HCT116 (cell line): ENCODE measurements at regions not wholly inside any gene's neighbourhood (a gene's known extent, or its start where the extent isn't known, plus 50 kb on each side); places are given as distances from the start of the nearest gene placed in this dataset.

Experiments
- ATAC-seq: fragments of 200-7000 bp; cut with Tn5 transposase; 2 replicates; pipeline ENCODE4 v1.9.1; 2020; ENCODE audit warnings: mild to moderate bottlenecking, moderate library complexity
- BruUV-seq: library from RNA; stranded (reverse); fragments of 400-500 nt; replicated peaks from 2 replicates; lab custom pipeline; 2021; lab: Mats Ljungman, UMichigan
- CTCF ChIA-PET: fragments of 300-600 bp; sonication (Branson Sonifier 250); formaldehyde crosslinking; loops from one replicate; lab custom pipeline; 2021; ENCODE audit warnings: antibody characterized with exemption; lab: Charles Lee
- POLR2A ChIA-PET: fragments of 300-600, 350-600 bp; sonication (Branson Sonifier 250); formaldehyde crosslinking; loops from one replicate; lab custom pipeline; 2021; ENCODE audit warnings: antibody characterized with exemption; lab: Charles Lee
- RAD21 ChIA-PET, 2 experiments: fragments of 300-600 bp; sonication (Branson Sonifier 250); formaldehyde crosslinking; loops; one replicate each; lab custom pipeline; 2023; ENCODE audit warnings: low total read pairs in 2 of 2; ENCODE audit not compliant: uncharacterized antibody in 2 of 2, unreplicated experiment in 2 of 2, low non-redundant PET in 1 of 2; lab: Charles Lee
- DNase-seq: peaks from one replicate; pipeline ENCODE4 v3.0.0-alpha.2; 2010; ENCODE audit warnings: low read depth, low spot score
- H2AFZ ChIP-seq: fragments of 200-600 bp; shearing (Covaris generic), sonication (generic); 2 replicates; pipeline ENCODE4 v1.6.1; 2017; ENCODE audit warnings: low read depth, mixed run types, mixed read lengths, antibody characterized with exemption, low read length; ENCODE audit not compliant: poor library complexity, severe bottlenecking
- H3K27ac ChIP-seq: 2 replicates; pipeline ENCODE4 v1.5.1; 2012; ENCODE audit warnings: low read depth, low read length
- H3K27me3 ChIP-seq: fragments of 200-600 bp; sonication (generic); 2 replicates; pipeline ENCODE4 v1.6.1; 2016; ENCODE audit warnings: mixed run types, low read length, mixed read lengths; ENCODE audit not compliant: insufficient read depth
- H3K36me3 ChIP-seq, 2 experiments: fragments of 200-500 bp in 1 of 2; fragments of 200-600 bp in 1 of 2; sonication (Bioruptor generic) in 1 of 2; sonication (generic) in 1 of 2; 2 replicates each; pipeline versions ENCODE4 v1.5.1 to v1.6.1; 2014 to 2016; ENCODE audit warnings: low read length in 2 of 2, inconsistent platforms in 1 of 2, mixed read lengths in 1 of 2, mixed run types in 1 of 2; ENCODE audit not compliant: insufficient read depth in 2 of 2, control insufficient read depth in 1 of 2
- H3K4me1 ChIP-seq, 2 experiments: fragments of 200-600 bp in 1 of 2; sonication (generic) in 1 of 2; 2 replicates each; pipeline versions ENCODE4 v1.5.1 to v1.6.1; 2012 to 2017; ENCODE audit warnings: low read length in 2 of 2, inconsistent platforms in 1 of 2, mild to moderate bottlenecking in 1 of 2, mixed read lengths in 1 of 2, mixed run types in 1 of 2, moderate library complexity in 1 of 2; ENCODE audit not compliant: insufficient read depth in 2 of 2, control insufficient read depth in 1 of 2
- H3K4me2 ChIP-seq: fragments of 200-600 bp; sonication (generic); 2 replicates; pipeline ENCODE4 v1.6.1; 2017; ENCODE audit warnings: mixed run types, low read length, mixed read lengths
- H3K4me3 ChIP-seq, 2 experiments: fragments of 200-600 bp in 1 of 2; sonication (generic) in 1 of 2; replicated peaks in 1 of 2; 2 replicates each; pipeline ENCODE4 v1.5.1; 2011 to 2016; ENCODE audit warnings: low read length in 2 of 2, control low read depth in 1 of 2, low read depth in 1 of 2, mild to moderate bottlenecking in 1 of 2, mixed read lengths in 1 of 2, mixed run types in 1 of 2
- H3K79me2 ChIP-seq: fragments of 200-600 bp; sonication (generic); 2 replicates; pipeline ENCODE4 v1.6.1; 2017; ENCODE audit warnings: mild to moderate bottlenecking, mixed run types, low read length, moderate library complexity, mixed read lengths; ENCODE audit not compliant: insufficient read depth
- H3K9ac ChIP-seq: fragments of 200-600 bp; sonication (generic); 2 replicates; pipeline ENCODE4 v1.6.1; 2016; ENCODE audit warnings: low read length, mixed read lengths
- H3K9me2 ChIP-seq: fragments of 200-600 bp; sonication (generic), shearing (Covaris generic); 2 replicates; pipeline ENCODE4 v1.6.1; 2017; ENCODE audit warnings: mixed run types, mild to moderate bottlenecking, moderate library complexity; ENCODE audit not compliant: insufficient read depth
- H3K9me3 ChIP-seq, 2 experiments: fragments of 200-500 bp in 1 of 2; fragments of 200-600 bp in 1 of 2; sonication (Bioruptor generic) in 1 of 2; sonication (generic) in 1 of 2; 2 replicates each; pipeline ENCODE4 v1.6.1; 2014 to 2017; ENCODE audit warnings: low read length in 2 of 2, mixed read lengths in 2 of 2, inconsistent platforms in 1 of 2, low read depth in 1 of 2, mild to moderate bottlenecking in 1 of 2, mixed run types in 1 of 2, moderate library complexity in 1 of 2; ENCODE audit not compliant: control insufficient read depth in 1 of 2, insufficient read depth in 1 of 2
- H4K20me1 ChIP-seq: fragments of 200-600 bp; sonication (generic), shearing (Covaris generic); 2 replicates; pipeline ENCODE4 v1.6.1; 2017; ENCODE audit warnings: mixed run types, mild to moderate bottlenecking, moderate library complexity; ENCODE audit not compliant: insufficient read depth
- ATF3 ChIP-seq: IDR thresholded peaks from 2 replicates; pipeline ENCODE4 v1.6.1; 2012
- CBX3 ChIP-seq: IDR thresholded peaks from 2 replicates; pipeline ENCODE4 v1.6.1; 2012; ENCODE audit warnings: low read depth
- EGR1 ChIP-seq: IDR thresholded peaks from 2 replicates; pipeline ENCODE4 v1.6.1; 2012; ENCODE audit warnings: low read depth
- EZH2phosphoT487 ChIP-seq: fragments of 200-600 bp; IDR thresholded peaks from 2 replicates; pipeline ENCODE4 v1.6.1; 2018; ENCODE audit warnings: antibody characterized with exemption, borderline replicate concordance
- JUND ChIP-seq: IDR thresholded peaks from 2 replicates; pipeline ENCODE4 v1.6.1; 2012
- POLR2A ChIP-seq: IDR thresholded peaks from 2 replicates; pipeline ENCODE4 v1.7.0; 2011; ENCODE audit warnings: borderline replicate concordance; ENCODE audit not compliant: insufficient read depth, insufficient read length; ENCODE audit errors: extremely low read depth
- RAD21 ChIP-seq: IDR thresholded peaks from 2 replicates; pipeline ENCODE4 v1.6.1; 2012; ENCODE audit warnings: low read depth, mild to moderate bottlenecking
- SIN3A ChIP-seq: IDR thresholded peaks from 2 replicates; pipeline ENCODE4 v1.6.1; 2012; ENCODE audit warnings: low read depth
- TCF7L2 ChIP-seq: IDR thresholded peaks from 2 replicates; pipeline ENCODE4 v1.7.0; 2011; ENCODE audit warnings: borderline replicate concordance, inconsistent platforms; ENCODE audit not compliant: insufficient read depth, insufficient read length; ENCODE audit errors: extremely low read depth
- ZFX ChIP-seq: fragments of 450-650 bp; IDR thresholded peaks from 2 replicates; pipeline ENCODE4 v1.6.1; 2017
- ZNF274 ChIP-seq: fragments of 200-500 bp; sonication (Bioruptor generic); IDR thresholded peaks from 2 replicates; pipeline ENCODE4 v1.6.1; 2014; ENCODE audit warnings: mild to moderate bottlenecking, low read depth, low read length, inconsistent platforms
- intact Hi-C: fragments of 100-400 bp; cut with micrococcal nuclease; formaldehyde crosslinking; loops from 2 replicates; pipeline ENCODE4 v1.10.0; 2022
- TF ChIP-seq, protein P1 (sequence below): IDR thresholded peaks from 2 replicates; pipeline ENCODE4 v1.6.1; 2012; ENCODE audit warnings: low read depth
- TF ChIP-seq, protein P2 (sequence below), 3 experiments: fragments of 200-600 bp in 1 of 3; sonication (generic) in 1 of 3; IDR thresholded peaks in 2 of 3; conservative IDR thresholded peaks in 1 of 3; 2 replicates each; pipeline ENCODE4 v1.5.1; 2012 to 2017; ENCODE audit warnings: low read depth in 2 of 3, low read length in 2 of 3, antibody characterized with exemption in 1 of 3, borderline replicate concordance in 1 of 3, control low read depth in 1 of 3, mild to moderate bottlenecking in 1 of 3, mixed read lengths in 1 of 3, mixed run types in 1 of 3, moderate library complexity in 1 of 3; ENCODE audit not compliant: insufficient read depth in 1 of 3

DNA sequence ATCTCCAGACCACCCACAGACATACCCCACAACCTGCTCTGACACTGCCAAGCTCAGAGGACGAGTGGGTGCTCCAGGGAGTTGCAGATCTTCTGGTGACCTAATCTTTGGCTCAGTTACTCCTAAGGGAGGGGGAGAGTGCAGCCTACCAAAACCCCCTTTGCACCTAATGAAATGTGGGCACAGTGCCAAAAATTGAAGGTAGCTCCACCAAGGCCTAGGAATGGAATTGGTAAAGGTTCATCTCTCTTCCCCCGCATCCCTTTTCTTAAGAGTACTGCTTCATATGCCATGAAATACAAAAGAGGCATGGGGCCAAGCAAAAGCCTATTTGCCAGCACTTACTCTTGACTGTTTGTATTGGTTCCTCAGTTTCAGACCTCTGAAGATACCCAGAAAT lies 491.0 kb downstream of the NAF1 start:
- H3K4me3 ChIP-seq, result no peak overlapping the region
- intact Hi-C loops, result no loop called here
- H3K9me2 ChIP-seq, result no peaks in the 10 kb centered on the region
- no peaks in the 10 kb centered on the region for H3K9me3 ChIP-seq
- no peaks in the 10 kb centered on the region for H3K27me3 ChIP-seq
- BruUV-seq, result no TSS peak
- H2AFZ ChIP-seq, result no peak overlapping the region
- no peak overlapping the region for H3K27ac ChIP-seq
- H4K20me1 ChIP-seq, result no peaks in the 10 kb centered on the region
- H3K4me1 ChIP-seq, result no peaks in the 10 kb centered on the region
- ChIA-PET RAD21 (no interaction called here), POLR2A (no interaction called here), CTCF (no interaction called here)
- H3K4me2 ChIP-seq, result no peak overlapping the region
- no peak for DNase-seq
- H3K36me3 ChIP-seq, result no peaks in the 10 kb centered on the region
- H3K79me2 ChIP-seq, result no peaks in the 10 kb centered on the region
- TF ChIP-seq JUND (no peak), RAD21 (no peak), TCF7L2 (no peak), POLR2A (no peak), EZH2phosphoT487 (no peak), ZFX (no peak), EGR1 (no peak), ATF3 (no peak), ZNF274 (no peak), SIN3A (no peak), CBX3 (no peak)
- TF ChIP-seq, protein P1, sequence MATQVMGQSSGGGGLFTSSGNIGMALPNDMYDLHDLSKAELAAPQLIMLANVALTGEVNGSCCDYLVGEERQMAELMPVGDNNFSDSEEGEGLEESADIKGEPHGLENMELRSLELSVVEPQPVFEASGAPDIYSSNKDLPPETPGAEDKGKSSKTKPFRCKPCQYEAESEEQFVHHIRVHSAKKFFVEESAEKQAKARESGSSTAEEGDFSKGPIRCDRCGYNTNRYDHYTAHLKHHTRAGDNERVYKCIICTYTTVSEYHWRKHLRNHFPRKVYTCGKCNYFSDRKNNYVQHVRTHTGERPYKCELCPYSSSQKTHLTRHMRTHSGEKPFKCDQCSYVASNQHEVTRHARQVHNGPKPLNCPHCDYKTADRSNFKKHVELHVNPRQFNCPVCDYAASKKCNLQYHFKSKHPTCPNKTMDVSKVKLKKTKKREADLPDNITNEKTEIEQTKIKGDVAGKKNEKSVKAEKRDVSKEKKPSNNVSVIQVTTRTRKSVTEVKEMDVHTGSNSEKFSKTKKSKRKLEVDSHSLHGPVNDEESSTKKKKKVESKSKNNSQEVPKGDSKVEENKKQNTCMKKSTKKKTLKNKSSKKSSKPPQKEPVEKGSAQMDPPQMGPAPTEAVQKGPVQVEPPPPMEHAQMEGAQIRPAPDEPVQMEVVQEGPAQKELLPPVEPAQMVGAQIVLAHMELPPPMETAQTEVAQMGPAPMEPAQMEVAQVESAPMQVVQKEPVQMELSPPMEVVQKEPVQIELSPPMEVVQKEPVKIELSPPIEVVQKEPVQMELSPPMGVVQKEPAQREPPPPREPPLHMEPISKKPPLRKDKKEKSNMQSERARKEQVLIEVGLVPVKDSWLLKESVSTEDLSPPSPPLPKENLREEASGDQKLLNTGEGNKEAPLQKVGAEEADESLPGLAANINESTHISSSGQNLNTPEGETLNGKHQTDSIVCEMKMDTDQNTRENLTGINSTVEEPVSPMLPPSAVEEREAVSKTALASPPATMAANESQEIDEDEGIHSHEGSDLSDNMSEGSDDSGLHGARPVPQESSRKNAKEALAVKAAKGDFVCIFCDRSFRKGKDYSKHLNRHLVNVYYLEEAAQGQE, result no peak
- TF ChIP-seq, protein P2, sequence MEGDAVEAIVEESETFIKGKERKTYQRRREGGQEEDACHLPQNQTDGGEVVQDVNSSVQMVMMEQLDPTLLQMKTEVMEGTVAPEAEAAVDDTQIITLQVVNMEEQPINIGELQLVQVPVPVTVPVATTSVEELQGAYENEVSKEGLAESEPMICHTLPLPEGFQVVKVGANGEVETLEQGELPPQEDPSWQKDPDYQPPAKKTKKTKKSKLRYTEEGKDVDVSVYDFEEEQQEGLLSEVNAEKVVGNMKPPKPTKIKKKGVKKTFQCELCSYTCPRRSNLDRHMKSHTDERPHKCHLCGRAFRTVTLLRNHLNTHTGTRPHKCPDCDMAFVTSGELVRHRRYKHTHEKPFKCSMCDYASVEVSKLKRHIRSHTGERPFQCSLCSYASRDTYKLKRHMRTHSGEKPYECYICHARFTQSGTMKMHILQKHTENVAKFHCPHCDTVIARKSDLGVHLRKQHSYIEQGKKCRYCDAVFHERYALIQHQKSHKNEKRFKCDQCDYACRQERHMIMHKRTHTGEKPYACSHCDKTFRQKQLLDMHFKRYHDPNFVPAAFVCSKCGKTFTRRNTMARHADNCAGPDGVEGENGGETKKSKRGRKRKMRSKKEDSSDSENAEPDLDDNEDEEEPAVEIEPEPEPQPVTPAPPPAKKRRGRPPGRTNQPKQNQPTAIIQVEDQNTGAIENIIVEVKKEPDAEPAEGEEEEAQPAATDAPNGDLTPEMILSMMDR (IDR thresholded peaks at IDR 0.05 in 2 of 3, conservative IDR thresholded peaks at IDR 0.05 in 1 of 3; ENCODE audit: borderline replicate concordance in 1 of 3, insufficient read depth in 1 of 3, low read depth in 2 of 3, low read length in 2 of 3), result no peak
- ATAC-seq, result no peak
- H3K9ac ChIP-seq, result no peak overlapping the region
